ENCODE measurements at regions not wholly inside any gene's neighbourhood (a gene's known extent, or its start where the extent isn't known, plus 50 kb on each side); places are given as distances from the start of the nearest gene placed in this dataset.

DNA sequence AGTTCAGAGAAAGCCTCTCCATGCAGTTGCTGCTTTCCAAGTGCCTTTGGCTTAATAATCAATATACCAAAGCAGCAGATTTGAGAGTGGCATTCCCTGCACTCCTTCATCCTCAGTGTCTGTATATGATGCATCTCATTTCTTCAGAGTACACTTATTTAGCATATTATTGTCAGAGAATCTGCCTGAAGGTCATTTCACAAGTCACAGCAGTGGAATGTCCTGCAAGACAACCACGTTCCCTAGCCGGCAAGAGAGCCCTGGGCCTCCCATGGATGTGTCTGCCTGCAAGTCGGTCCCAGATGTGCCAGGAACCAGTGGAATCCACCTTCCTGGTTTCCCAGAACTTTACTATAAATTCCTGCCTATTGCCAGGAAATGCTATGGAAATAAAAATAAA is 289.4 kb upstream of the IGFBP3 start:
- no peak for DNase-seq
- Histone ChIP-seq H3K36me3 (replicated peaks in 1 of 2) (no peaks in the 10 kb centered on the region), H3K9me3 (replicated peaks in 1 of 3) (no peaks in the 10 kb centered on the region), H3K27me3 (no peaks in the 10 kb centered on the region), H3K4me3 (no peak overlapping the region), H3K27ac (no peak overlapping the region), H3K4me1 (replicated peaks in 1 of 2) (no peaks in the 10 kb centered on the region)
- WGBS, 4 donors, result 46 to 68% (median 55%) methylated on average over 3 of the region's 3 CpGs
- TF ChIP-seq POLR2A (IDR thresholded peaks at IDR 0.05), result no peak
- TF ChIP-seq, protein P1, sequence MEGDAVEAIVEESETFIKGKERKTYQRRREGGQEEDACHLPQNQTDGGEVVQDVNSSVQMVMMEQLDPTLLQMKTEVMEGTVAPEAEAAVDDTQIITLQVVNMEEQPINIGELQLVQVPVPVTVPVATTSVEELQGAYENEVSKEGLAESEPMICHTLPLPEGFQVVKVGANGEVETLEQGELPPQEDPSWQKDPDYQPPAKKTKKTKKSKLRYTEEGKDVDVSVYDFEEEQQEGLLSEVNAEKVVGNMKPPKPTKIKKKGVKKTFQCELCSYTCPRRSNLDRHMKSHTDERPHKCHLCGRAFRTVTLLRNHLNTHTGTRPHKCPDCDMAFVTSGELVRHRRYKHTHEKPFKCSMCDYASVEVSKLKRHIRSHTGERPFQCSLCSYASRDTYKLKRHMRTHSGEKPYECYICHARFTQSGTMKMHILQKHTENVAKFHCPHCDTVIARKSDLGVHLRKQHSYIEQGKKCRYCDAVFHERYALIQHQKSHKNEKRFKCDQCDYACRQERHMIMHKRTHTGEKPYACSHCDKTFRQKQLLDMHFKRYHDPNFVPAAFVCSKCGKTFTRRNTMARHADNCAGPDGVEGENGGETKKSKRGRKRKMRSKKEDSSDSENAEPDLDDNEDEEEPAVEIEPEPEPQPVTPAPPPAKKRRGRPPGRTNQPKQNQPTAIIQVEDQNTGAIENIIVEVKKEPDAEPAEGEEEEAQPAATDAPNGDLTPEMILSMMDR (IDR thresholded peaks at IDR 0.05), result no peak
- intact Hi-C loops (cut with DNase I), result no loop called here

DNA sequence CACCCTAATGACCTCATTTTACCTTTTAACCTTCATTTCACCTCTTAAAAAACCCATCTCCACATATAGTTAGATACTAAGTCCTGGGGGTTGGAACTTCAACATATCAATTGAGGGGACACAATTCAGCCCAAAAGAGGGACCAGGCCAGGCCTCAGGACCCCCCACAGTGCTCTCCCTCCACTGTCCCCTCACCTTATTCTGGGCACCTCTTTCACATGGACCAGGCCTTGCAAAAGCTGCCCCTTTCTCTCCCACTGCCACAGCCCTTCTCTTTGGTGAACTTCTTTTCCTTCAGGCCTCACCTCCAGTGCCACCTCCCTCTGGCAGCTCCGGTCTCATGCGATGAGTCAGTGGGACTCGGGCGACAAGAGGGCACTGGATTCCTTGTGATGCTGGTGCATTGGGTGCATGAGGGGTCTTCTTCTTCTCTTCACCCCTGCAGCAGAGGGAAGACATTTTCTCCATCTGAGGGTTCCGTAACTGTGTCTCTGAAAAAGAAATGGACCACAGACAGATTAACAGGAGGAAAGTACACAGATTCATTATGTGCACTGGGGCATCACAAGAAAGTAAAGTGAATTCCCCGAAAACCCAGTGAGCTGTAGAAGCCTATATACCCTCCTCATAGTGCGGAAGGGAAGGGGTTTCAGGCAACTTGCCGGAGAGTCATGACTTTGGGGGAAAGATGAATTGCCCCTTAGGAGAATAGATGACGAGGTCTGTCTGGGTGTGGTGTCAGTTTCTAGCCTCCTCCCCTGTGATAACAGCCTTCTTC is 288.7 kb upstream of the IGFBP3 start:
- H3K36me3 ChIP-seq (replicated peaks in 1 of 2), result no peaks in the 10 kb centered on the region
- H3K27me3 ChIP-seq, result no peaks in the 10 kb centered on the region
- H3K4me1 ChIP-seq (replicated peaks in 1 of 2), result no peaks in the 10 kb centered on the region
- no peak overlapping the region for H3K27ac ChIP-seq
- H3K4me3 ChIP-seq, result no peak overlapping the region
- H3K9me3 ChIP-seq (replicated peaks in 1 of 3), result no peaks in the 10 kb centered on the region
- WGBS, 4 donors, result 90 to 95% (median 92%) methylated on average over 9 of the region's 9 CpGs
- TF ChIP-seq, protein P1 (IDR thresholded peaks at IDR 0.05), result no peak
- TF ChIP-seq POLR2A (IDR thresholded peaks at IDR 0.05), result no peak
- intact Hi-C loops (cut with DNase I), result no loop called here
- DNase-seq, result no peak

DNA sequence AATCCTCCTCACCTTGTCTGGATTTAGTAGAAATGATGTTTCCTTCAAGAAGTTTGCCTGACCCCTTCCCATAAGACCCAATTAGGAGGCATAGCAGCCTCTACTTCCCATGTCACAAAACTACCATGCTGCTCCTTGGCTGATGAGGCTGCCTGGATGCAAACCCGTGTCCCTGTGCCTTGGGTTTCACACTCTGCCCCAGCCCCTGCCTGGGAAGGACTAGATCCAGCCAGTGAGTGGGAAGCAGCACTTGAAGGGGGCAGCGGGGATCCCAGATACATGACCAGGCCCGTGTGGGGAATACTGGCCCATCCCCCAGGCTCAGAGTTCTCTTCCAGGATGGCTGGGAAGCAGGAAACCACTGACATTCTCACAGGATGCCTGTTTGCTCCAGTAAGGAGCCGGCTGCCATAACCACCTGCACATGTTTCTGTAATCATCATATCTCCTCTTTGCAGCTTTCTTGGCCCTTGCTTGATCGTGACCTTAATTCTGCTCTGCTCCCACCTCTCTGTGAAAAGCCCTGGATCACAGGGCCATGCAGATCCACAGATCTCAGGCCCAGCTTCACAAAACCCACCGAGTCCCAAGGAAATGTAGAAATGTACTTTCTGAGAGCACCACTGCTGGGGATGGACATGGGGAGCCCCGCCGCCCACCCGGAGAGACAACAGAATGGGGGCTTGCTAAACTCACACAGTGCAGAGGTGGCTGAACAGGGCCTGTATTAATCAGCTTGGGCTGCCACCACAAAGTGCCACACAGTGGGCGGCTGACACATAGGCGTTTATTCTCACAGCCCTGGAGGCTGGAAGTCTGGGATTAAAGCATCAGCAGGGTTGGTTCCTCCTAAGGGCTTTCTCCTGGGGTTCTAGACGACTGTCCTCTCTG is 287.8 kb upstream of the IGFBP3 start:
- DNase-seq, result no peak
- Histone ChIP-seq H3K36me3 (replicated peaks in 1 of 2) (no peaks in the 10 kb centered on the region), H3K4me1 (replicated peaks in 1 of 2) (no peaks in the 10 kb centered on the region), H3K4me3 (no peak overlapping the region), H3K9me3 (replicated peaks in 1 of 3) (no peaks in the 10 kb centered on the region), H3K27me3 (no peaks in the 10 kb centered on the region), H3K27ac (no peak overlapping the region)
- WGBS, 4 donors, result 72 to 80% (median 75%) methylated on average over 10 to 12 of the region's 12 CpGs
- intact Hi-C loops (cut with DNase I), result no loop called here
- TF ChIP-seq, protein P1 (IDR thresholded peaks at IDR 0.05), result no peak

DNA sequence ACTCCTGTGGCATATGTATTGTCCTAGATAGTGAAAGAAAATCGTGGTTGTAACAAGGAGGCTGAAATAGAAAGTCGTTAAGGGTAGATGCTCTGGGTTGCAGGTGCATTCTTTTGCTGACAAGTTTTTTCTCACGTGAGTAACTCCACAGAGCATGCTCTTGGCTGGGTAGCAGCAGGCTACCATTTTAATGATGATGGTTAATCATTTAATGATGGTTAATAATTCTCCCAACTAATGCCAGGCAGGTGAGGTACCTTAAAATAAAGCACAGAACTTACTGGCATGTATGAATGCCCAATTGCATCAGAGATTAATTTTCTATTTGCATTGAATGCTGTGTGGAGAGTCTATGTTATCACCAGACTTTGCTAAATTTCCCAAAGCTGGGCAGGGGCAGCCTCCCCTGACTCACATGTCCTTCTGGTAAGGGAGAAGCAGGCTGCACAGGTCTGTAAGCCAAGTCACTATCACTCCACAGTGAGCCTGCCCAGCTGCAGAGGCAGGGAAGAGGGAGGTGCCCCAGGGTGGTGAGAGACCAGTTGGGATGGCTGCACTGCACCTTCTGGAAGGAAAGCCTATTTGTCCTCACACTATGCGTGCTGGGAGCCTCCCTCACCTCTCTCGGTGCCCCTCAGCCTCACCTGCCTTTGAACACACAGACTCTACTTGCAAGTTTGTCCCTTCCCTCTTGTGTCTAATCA is 287.0 kb upstream of the IGFBP3 start:
- Histone ChIP-seq H3K4me1 (replicated peaks in 1 of 2) (no peaks in the 10 kb centered on the region), H3K9me3 (replicated peaks in 1 of 3) (no peaks in the 10 kb centered on the region), H3K36me3 (replicated peaks in 1 of 2) (no peaks in the 10 kb centered on the region), H3K27ac (no peak overlapping the region), H3K4me3 (no peak overlapping the region), H3K27me3 (no peaks in the 10 kb centered on the region)
- no peak for TF ChIP-seq POLR2A (IDR thresholded peaks at IDR 0.05)
- TF ChIP-seq, protein P1 (IDR thresholded peaks at IDR 0.05), result no peak
- 67 to 79% (median 73%) methylated on average over 5 of the region's 5 CpGs for WGBS, 4 donors
- intact Hi-C loops (cut with DNase I), result no loop called here
- no peak for DNase-seq

Data from adrenal gland (tissue), 9 donors.